ENCODE measurements at regions not wholly inside any gene's neighbourhood (a gene's known extent, or its start where the extent isn't known, plus 50 kb on each side); places are given as distances from the start of the nearest gene placed in this dataset.

DNA sequence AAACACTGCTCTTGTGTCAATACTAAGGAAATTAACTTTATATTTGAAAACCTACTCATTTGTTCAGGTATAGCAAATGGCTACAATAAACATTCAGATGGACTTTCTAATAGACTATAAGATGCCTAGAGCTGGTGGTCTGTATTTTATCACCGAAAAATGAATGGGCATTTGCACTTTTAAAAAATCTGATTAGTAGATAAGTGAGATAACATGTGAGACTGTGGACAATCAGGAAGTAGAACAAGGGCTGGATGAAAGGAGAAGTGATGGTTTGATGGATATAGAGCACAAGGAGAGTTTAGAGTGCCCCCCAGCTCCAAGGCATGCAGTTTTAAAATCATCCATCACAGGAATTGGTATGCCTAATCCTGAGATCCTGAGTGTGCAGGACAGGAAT, 308.4 kb upstream of the RARB start:
- TF ChIP-seq, protein P1, sequence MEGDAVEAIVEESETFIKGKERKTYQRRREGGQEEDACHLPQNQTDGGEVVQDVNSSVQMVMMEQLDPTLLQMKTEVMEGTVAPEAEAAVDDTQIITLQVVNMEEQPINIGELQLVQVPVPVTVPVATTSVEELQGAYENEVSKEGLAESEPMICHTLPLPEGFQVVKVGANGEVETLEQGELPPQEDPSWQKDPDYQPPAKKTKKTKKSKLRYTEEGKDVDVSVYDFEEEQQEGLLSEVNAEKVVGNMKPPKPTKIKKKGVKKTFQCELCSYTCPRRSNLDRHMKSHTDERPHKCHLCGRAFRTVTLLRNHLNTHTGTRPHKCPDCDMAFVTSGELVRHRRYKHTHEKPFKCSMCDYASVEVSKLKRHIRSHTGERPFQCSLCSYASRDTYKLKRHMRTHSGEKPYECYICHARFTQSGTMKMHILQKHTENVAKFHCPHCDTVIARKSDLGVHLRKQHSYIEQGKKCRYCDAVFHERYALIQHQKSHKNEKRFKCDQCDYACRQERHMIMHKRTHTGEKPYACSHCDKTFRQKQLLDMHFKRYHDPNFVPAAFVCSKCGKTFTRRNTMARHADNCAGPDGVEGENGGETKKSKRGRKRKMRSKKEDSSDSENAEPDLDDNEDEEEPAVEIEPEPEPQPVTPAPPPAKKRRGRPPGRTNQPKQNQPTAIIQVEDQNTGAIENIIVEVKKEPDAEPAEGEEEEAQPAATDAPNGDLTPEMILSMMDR (IDR thresholded peaks at IDR 0.05) = no peak
- Histone ChIP-seq H3K27me3 (no peaks in the 10 kb centered on the region), H3K4me1 (no peaks in the 10 kb centered on the region), H3K9me3 (no peaks in the 10 kb centered on the region), H3K36me3 (no peaks in the 10 kb centered on the region), H3K27ac (no peak overlapping the region), H3K4me3 (no peak overlapping the region)
- no peak for DNase-seq (ENCODE audit: low spot score)

DNA sequence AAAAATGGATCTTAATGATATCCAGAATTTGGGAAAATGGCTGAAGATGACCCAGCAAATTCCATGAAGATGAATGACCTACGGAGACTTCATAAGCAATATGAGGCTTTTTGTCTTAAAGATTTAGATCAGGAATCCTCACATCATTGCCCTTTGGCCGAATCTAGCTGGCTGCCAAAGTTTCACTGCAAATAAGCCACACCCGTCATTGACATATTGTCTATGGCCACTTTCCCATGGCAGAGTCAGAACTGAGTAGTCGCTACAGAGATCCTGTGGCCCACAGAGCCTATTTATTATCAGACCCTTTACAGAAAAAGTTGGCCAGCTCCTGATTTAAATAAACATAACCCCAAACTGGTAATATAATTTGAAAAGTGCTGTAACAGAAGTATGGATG, 307.4 kb upstream of the RARB start:
- Histone ChIP-seq H3K27me3 (no peaks in the 10 kb centered on the region), H3K4me1 (no peaks in the 10 kb centered on the region), H3K27ac (no peak overlapping the region), H3K9me3 (no peaks in the 10 kb centered on the region), H3K4me3 (no peak overlapping the region), H3K36me3 (no peaks in the 10 kb centered on the region)
- TF ChIP-seq, protein P1 (IDR thresholded peaks at IDR 0.05) = no peak
- DNase-seq (ENCODE audit: low spot score) = no peak

DNA sequence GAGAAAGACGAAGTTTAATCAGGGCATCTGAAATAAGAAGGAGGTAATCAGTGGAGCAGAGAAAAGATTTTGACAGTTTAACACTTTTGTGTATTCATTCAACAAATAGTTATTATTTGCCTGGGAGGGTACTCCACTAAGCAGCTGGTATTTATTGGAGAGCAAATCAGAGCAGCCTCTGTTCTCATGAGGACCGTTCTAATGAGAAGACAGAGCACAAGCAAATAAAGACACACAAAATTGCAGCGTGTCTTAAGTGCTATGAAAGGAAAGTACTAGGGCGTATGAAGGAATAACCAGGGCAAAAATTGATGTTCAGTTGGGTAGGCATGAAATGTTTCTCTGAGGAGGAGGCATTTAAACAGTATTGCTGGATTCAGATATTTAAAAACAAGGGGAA, 302.9 kb upstream of the RARB start:
- no peaks in the 10 kb centered on the region for H3K27me3 ChIP-seq
- H3K4me1 ChIP-seq = no peaks in the 10 kb centered on the region
- H3K9me3 ChIP-seq = peaks cover 0 to 27% of the 10 kb centered on the region in 2 donors
- no peaks in the 10 kb centered on the region for H3K36me3 ChIP-seq
- H3K4me3 ChIP-seq = no peak overlapping the region
- TF ChIP-seq, protein P1 (IDR thresholded peaks at IDR 0.05) = no peak
- H3K27ac ChIP-seq = no peak overlapping the region
- no peak for DNase-seq (ENCODE audit: low spot score)

GRCh38 chr3:25128735-25129134, 299.3 kb upstream of the RARB start:
- TF ChIP-seq, protein P1 (IDR thresholded peaks at IDR 0.05) = no peak
- no peak for DNase-seq (ENCODE audit: low spot score)
- Histone ChIP-seq H3K27ac (no peak overlapping the region), H3K4me1 (no peaks in the 10 kb centered on the region), H3K9me3 (peaks cover 0 to 27% of the 10 kb centered on the region in 2 donors), H3K4me3 (no peak overlapping the region), H3K36me3 (no peaks in the 10 kb centered on the region), H3K27me3 (no peaks in the 10 kb centered on the region)

- H3K27me3 ChIP-seq = no peaks in the 10 kb centered on the region
- DNase-seq (ENCODE audit: low spot score) = no peak
- TF ChIP-seq, protein P1 (IDR thresholded peaks at IDR 0.05) = no peak
- no peaks in the 10 kb centered on the region for H3K36me3 ChIP-seq
- no peaks in the 10 kb centered on the region for H3K4me1 ChIP-seq
- no peak overlapping the region for H3K27ac ChIP-seq
- H3K9me3 ChIP-seq = peaks cover 0 to 27% of the 10 kb centered on the region in 2 donors
- H3K4me3 ChIP-seq = no peak overlapping the region
Measured at GRCh38 chr3:25130724-25131520, 297.1 kb upstream of the RARB start.

DNA sequence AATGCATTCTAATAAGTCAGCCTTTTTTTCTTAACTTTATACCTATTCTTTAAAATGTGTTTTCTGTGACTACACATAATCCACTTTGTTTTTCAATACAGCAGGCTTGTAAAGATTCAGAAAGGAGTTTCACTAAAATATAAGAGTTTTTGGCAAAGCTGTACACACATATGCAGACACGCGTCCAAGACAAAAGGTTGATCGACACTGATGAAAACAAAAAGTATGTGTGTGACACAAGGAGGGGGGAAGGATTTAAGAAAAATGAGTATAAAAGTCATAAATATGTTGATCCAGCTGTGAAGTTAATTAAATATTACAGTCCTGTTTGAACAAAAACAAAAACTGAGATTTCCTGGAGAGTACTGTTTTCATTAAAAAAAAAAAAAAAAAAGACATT, 294.5 kb upstream of the RARB start:
- Histone ChIP-seq H3K4me3 (no peak overlapping the region), H3K4me1 (no peaks in the 10 kb centered on the region), H3K9me3 (peaks cover 0 to 13% of the 10 kb centered on the region in 2 donors), H3K36me3 (no peaks in the 10 kb centered on the region), H3K27me3 (no peaks in the 10 kb centered on the region), H3K27ac (no peak overlapping the region)
- TF ChIP-seq, protein P1 (IDR thresholded peaks at IDR 0.05) = no peak
- DNase-seq (ENCODE audit: low spot score) = no peak

Measured in right atrium auricular region (tissue), 2 donors.